ENCODE measurements at regions not wholly inside any gene's neighbourhood (a gene's known extent, or its start where the extent isn't known, plus 50 kb on each side); places are given as distances from the start of the nearest gene placed in this dataset.
"Not testable (repeated sequence)": the region's sequence is repeated elsewhere in the genome, so short reads cannot be mapped to it uniquely, and the experiment has no call there.

GRCh38 chr11:41714101-41714500 lies 254.6 kb upstream of the LRRC4C start:
- DNase-seq, result no peak

DNA sequence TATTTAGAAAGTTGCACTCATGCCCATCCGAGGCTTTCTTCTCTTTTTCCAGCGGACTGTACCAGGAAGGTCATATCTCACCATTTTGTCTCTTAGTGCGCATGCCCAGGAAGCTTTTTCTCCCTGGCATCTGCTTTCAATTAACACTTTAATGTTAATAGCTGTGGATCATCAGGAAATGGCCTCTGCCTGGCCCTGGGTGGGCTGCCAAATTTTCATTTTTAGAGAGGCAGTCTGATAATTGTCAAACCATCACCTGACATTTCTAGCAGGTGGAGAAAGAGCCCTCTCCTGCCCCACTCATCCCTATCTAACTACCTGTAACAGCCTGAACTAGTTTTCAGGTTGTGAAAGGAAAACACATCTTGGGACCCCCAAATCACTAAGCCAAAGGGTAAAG lies 257.4 kb upstream of the LRRC4C start:
- no peak for DNase-seq

- no peak for DNase-seq
Measured at GRCh38 chr11:41720761-41721160, 261.3 kb upstream of the LRRC4C start.

DNA sequence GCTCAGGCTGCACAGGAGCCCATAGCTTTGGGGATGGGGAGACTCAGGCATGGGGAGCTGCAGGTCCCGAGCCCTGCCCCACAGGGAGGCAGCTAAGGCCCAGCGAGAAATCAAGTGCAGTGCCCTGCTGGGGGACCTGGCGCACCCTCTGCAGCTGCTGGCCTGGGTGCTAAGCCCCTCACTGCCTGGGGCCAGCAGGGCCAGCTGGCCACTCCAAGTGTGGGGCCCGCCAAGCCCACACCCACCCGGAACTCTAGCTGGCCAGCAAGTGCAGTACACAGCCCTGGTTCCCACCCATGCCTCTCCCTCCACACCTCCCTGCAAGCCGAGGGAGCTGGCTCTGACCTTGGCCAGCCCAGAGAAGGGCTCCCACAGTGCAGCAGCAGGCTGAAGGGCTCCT lies 268.7 kb upstream of the LRRC4C start:
- not testable (repeated sequence) for DNase-seq

GRCh38 chr11:41775296-41775695 lies 315.8 kb upstream of the LRRC4C start:
- DNase-seq, result no peak

DNA sequence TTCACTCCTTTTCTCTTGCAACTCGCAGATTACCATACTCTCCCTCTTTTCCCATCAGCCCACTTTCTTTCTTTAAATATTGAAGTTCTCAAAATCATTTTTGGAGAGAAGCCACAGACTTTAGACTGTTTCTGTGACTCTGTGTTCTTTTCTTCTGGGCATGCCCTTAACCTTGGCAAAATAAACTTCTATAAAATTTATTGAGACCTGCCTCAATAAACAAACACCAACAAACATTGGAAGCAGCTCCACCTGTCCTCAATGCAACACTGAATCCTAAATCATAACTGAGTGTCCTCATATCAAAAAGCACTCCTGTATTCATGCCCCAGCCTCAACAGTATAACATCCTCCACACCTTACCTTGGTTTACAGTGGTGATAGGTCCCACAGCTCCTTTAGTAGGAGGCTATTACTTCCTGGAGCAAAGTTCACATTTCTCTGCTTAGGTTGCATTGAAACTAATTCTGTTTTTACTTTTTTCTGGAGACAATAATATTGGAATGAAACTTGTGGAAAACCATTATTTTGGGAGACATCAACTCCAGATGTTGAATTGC lies 320.0 kb upstream of the LRRC4C start:
- DNase-seq, result no peak

- no peak for DNase-seq
Measured at GRCh38 chr11:41781441-41781840, 322.0 kb upstream of the LRRC4C start.

- no peak for DNase-seq
Measured at GRCh38 chr11:41784513-41785335, 325.3 kb upstream of the LRRC4C start.

- DNase-seq, result no peak
Measured at GRCh38 chr11:41786087-41786486, 326.6 kb upstream of the LRRC4C start.

DNA sequence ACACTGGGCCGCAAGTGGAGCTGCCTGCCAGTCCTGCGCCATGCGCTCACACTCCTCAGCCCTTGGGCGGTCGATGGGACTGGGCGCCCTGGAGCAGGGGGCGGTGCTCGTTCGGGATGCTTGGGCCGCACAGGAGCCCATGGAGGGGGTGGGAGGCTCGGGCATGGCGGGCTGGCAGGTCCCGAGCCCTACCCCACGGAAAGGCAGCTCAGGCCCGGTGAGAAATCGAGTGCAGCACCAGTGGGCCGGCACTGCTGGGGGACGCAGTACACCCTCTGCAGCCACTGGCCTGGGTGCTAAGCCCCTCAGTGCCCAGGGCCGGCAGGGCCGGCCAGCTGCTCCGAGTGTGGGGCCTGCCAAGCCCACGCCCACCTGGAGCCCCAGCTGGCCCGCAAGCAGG lies 328.7 kb upstream of the LRRC4C start:
- no peak for DNase-seq

DNA sequence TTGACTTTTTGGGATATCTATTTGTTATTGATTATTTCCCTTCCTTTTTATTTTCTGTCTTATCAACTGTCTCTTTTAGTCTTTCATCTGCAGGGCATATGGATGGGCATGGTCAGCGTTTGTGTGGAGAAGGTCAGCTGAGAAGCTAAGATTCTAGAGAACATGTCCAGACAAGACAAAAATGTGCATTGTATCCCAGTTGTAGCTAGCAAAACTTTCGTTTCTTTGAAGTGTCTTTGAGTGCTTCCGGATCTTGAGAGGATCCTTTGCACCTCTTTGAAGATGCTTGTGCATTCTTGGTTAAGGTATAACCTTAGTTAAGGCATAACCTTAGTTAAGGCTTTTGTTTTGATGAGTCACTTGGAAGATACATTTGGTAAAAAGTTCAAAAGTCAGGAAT lies 329.9 kb upstream of the LRRC4C start:
- no peak for DNase-seq

DNA sequence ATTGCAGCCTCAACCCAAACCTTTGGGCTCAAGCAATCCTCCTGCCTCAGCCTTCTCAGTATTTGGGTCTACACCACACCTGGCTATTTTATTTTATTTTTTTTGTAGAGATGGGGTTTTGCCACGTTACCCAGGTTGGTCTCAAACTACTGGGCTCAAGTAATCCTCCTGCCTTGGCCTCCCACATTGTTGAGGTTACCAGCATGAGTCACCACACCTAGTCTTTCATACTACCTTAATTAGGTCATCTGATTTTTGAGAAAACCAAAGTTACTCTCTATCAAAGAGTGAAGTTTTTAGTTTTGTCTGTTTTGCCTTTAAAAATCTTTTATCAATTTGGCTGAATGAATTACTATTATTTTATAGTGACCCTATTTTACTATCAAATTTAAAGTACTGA lies 335.6 kb upstream of the LRRC4C start:
- DNase-seq, result no peak

DNA sequence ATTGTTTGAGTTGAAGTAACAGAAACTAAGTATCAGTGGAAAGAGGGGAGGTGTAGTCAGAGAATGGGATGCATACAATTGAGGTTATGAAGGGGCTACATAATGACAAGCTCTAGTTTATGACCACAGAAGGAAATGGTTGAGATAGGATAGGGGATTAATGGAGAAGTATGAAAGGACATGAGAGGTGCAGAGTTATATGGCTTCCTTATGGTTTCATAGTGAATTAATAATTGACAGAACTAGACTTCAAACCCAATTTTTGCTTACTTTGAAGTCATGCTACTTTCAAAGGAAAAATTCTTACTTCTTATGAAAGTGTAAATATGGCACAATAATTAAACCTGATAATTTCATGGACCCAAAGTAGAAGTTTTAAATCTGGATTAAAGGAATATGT lies 340.3 kb upstream of the LRRC4C start:
- DNase-seq, result no peak

GRCh38 chr11:41803895-41804294 lies 344.4 kb upstream of the LRRC4C start:
- DNase-seq, result no peak

DNA sequence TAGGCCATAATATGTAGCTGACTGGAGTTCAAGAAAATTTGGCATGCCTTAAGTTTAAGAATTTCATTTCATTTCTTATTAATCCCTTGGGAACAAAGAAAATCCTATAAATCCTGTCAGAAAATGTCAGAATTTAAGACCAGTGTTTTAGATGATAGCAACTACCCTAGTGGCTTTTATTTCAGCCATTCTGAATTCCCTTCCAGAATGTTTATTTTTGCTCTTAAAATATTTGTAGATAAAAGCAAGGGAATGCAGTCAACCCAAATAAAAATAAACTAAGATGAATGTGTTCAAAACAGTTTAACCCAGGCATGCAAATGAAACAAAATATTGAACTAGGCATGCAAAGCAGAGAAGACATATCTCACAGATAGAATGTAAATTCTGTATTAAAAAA lies 356.9 kb upstream of the LRRC4C start:
- DNase-seq, result no peak

DNA sequence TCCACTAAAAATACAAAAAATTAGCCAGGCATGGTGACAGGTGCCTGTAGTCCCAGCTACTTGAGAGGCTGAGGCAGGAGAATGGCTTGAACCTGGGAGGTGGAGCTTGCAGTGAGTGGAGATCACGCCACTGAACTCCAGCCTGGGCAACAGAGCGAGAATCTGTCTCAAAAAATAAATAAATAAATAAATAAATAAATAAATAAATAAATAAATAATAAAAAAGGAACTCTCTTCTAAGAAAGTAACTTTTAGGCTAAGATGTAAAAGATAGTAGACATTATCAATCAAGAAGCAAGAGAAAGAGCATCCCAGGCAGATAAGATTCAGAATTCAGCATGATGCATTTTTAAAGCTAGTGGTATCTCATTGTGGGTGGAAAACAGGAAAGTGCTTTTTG lies 364.8 kb upstream of the LRRC4C start:
- not testable (repeated sequence) for DNase-seq

DNA sequence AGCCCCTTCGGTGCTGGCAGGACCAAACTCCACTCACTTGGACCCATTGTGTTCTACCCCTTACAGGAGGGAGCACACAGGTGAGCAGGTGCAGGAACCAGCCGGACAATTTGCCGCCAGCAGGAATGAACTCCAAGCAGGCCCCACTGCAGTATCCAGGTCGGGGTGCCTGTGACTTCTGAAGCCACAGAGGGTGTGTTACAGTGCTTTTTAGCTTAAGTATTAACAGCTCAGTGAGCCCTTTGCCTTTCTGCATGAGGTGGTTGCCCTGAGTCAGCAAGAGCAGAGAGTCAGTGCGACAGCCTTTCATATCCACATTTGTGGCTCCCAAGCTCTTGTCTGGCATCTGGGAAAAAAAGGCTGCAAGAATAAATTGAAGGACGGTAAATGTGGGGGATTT lies 366.6 kb upstream of the LRRC4C start:
- no peak for DNase-seq

DNA sequence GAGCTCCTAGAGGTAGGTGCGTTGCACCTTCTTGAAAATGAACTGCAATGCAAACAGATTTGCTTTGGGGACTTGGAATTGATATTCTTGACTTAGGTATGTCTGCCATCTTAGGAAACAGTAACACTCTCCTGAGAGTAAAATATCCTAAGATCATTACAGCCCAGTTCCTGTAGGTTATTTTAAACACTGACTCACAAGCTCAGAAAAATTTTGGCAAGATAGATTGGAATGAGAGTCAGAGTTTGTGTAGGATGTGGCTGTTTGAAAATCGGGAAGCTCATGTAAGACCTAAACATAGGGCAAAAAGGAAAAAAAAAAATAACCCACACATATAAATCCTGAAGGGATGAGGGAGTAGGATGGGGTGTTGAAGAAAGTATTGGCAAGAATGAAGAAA lies 377.0 kb upstream of the LRRC4C start:
- DNase-seq, result no peak

GRCh38 chr11:41842673-41843072 lies 383.2 kb upstream of the LRRC4C start:
- DNase-seq, result no peak

GRCh38 chr11:41845066-41845465 lies 385.6 kb upstream of the LRRC4C start:
- no peak for DNase-seq

- DNase-seq, result no peak
Measured at GRCh38 chr11:41848349-41848748, 388.9 kb upstream of the LRRC4C start.

- no peak for DNase-seq
Measured at GRCh38 chr11:41849250-41849649, 389.8 kb upstream of the LRRC4C start.

- DNase-seq, result no peak
Measured at GRCh38 chr11:41851743-41852142, 392.3 kb upstream of the LRRC4C start.

- DNase-seq, result no peak
Measured at GRCh38 chr11:41861838-41862237, 402.4 kb upstream of the LRRC4C start.

- DNase-seq, result no peak
Measured at GRCh38 chr11:41866525-41866924, 407.1 kb upstream of the LRRC4C start.

All from NCI-H1930 (cell line).